GM21526 (cell line): ENCODE measurements at regions not wholly inside any gene's neighbourhood (a gene's known extent, or its start where the extent isn't known, plus 50 kb on each side); places are given as distances from the start of the nearest gene placed in this dataset.
"Not testable (repeated sequence)": the region's sequence is repeated elsewhere in the genome, so short reads cannot be mapped to it uniquely, and the experiment has no call there.

Experiments used
- ATAC-seq: cut with Tn5 transposase; IDR thresholded peaks from one replicate; pipeline ENCODE4 v1.9.1; 2021; ENCODE audit warnings: moderate library complexity; ENCODE audit not compliant: unreplicated experiment, low FRiP score

DNA sequence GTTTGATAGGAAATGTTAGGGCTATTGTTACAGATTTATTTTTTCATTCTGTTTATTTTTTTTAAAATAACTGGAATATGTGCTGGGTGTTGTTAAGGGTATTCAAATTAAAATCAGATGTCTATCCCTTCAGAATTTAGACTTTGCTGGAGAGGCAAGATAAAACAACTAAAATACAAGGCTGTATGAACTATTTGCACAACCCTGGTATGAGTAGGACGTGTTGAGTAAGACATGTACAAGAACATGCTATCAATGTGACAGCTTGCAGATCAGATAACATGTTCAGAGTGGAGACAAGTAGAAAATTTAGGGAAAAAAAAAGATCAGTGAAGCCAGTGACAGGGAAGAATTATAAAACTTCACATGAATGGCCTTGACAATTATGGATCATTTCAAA, 853.5 kb downstream of the METTL15 start:
- ATAC-seq = no peak

- ATAC-seq = no peak
These were observed 848.3 kb downstream of the METTL15 start for GRCh38 chr11:28956446-28956845.

- no peak for ATAC-seq
These were observed 843.0 kb downstream of the METTL15 start for GRCh38 chr11:28951191-28951590.

- no peak for ATAC-seq
These were observed 831.2 kb downstream of the METTL15 start for GRCh38 chr11:28939381-28939780.

- ATAC-seq = no peak
These were observed 829.9 kb downstream of the METTL15 start for GRCh38 chr11:28938091-28938490.

- ATAC-seq = no peak
These were observed 824.8 kb downstream of the METTL15 start for GRCh38 chr11:28932940-28933339.

DNA sequence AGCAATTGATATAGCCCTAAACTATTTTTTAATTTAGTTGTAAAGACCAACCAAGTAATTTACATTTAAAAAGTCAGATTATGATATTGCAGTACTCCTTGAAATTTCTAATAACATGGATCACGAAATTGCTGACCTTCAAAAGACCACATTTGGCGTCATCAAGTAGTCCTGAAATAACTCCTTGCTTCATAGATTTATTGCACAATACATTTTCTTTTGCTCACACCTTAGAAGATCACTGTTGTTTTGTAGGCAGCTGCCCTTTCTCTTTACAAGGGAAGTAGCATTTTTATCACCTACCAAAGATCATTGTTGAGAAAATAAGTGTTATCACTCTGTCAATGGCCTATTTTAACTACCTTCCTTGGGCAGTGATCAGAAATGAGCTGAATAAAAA, 815.8 kb downstream of the METTL15 start:
- ATAC-seq = no peak

- no peak for ATAC-seq
These were observed 814.3 kb downstream of the METTL15 start for GRCh38 chr11:28922386-28922981.

- no peak for ATAC-seq
These were observed 811.0 kb downstream of the METTL15 start for GRCh38 chr11:28919194-28919593.

DNA sequence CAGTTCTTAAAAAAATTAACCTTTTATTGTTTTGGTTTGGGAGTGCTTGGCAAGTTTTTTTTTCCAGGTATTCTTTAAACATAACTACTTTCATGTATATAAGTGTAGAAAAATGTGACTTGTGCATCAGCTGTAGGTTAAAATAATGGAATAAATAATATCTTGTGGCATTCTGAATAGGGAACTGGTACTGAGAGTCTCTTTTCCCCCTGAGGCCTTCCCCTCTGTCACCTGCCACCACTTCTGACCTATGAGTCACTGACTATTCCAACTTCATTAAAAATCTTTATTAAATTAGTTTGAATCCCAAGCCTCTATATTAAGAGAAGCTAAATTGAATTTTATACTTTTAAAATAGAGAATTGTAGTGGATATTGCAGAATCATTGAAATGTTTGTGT, 805.7 kb downstream of the METTL15 start:
- ATAC-seq = no peak

DNA sequence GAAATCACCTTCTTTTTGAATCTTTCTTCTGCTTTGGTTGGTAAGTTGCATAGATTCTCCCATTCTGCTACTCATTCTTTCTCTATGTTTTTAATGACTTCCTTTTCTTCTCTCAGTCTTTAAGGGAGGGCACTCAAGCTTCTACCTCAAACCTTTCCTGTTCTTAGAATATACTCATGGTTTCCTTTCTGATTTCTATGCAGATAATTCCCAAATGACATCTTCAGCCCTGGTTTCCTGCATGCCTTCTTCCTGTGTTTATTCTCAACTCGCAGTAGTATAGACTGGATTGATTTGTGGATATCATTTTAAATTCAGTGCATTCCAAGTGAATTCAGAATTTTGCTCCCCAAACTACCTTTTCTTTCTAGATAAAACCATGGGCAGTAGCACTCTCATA, 803.6 kb downstream of the METTL15 start:
- no peak for ATAC-seq

GRCh38 chr11:28910926-28911325, 802.7 kb downstream of the METTL15 start:
- no peak for ATAC-seq

DNA sequence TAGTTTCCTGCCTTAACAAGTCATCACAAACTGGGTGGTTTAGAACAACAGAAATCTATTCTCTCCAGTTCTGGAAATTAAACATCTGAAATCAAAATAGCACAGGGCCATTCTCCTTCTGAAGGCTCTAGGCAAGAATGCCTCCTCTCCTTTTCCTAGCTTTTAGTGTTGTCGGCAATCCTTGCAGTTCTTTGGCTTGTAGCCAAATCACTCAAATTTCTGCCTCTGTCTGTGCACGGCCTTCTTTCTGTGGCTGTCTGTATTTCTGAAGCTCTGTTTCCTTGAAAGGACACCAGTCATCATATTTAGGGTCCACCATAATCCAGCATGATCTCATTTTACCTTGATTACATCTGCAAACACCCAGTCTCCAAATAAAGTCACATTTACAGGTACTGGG, 795.5 kb downstream of the METTL15 start:
- no peak for ATAC-seq

DNA sequence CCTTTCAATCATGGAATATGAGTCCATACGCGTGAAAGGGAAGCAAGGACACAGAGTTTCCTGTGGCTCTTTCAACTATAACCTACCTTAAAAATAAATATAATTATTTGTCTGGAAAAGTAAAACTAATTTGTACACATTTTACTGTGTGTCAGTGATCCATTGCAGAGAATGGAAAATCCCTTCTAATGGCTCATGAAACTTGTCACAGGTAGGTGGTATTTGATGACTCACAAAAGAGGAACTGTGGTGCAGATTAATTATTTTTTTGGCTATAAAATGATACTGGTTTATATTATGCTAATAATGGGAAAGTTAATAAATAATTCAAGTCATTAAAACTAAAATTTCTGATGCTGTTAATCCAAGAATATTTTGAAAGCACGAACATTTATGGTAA, 792.2 kb downstream of the METTL15 start:
- no peak for ATAC-seq

DNA sequence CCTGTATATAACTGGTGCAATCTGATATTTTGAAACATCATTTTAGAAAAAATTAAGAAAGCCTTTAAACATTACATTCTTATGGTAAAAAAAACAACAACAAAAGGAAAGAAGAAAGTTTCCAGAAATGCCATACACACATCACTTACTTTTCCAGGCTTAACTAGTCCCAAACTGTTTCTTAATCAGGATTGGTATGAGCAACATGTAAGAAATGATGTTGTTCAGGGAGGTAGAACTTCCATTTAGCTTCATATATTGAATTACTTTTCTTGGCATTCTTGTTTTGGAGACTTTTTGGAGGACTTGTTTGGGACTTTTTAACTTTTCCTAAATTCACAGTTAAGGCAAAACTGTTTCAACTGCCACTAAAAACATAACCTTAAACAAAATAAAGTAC, 791.5 kb downstream of the METTL15 start:
- ATAC-seq = no peak

- ATAC-seq = not testable (repeated sequence)
These were observed 782.4 kb downstream of the METTL15 start for GRCh38 chr11:28890601-28891040.

DNA sequence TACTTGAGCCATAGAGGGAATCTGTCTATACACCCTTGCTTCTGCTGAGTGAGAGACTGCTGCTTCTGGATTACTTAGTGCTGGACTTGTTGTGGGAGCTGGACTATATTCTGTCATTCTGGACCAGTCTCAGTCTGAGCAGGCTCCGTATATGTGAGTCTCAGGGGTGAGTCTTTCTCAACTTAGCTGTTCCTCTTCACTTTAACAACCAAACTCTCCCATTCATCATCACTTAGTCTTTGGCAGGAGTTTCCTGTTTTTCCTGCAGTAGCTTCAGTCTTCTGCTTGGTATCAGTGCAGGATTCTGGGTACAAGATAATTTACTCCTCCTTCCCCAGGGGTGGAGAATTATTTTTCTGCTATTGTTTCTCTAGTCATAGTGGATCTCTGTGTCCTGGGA, 779.5 kb downstream of the METTL15 start:
- ATAC-seq = no peak

- ATAC-seq = no peak
These were observed 771.7 kb downstream of the METTL15 start for GRCh38 chr11:28879869-28880268.

- ATAC-seq = no peak
These were observed 769.8 kb downstream of the METTL15 start for GRCh38 chr11:28878025-28878424.

GRCh38 chr11:28877340-28877739, 769.2 kb downstream of the METTL15 start:
- ATAC-seq = no peak

DNA sequence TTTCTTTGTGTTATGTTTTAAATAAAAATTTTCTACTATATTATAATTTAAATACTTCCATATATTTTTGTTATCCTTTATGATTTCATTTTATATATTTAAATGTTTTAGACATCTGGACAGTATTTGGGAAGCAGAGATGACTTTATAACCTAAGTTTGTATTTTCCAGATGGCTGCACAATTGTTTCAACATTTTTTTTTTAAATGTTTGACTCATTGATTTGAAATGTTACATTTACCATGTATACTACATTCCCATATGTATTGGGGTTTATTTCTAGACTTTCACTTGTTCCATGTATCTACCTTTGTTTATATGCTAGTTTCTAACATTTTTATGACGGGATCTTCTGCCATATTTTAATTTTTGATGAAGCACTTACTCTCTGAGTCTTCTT, 766.5 kb downstream of the METTL15 start:
- ATAC-seq = no peak

GRCh38 chr11:28871090-28871489, 762.9 kb downstream of the METTL15 start:
- ATAC-seq = no peak

DNA sequence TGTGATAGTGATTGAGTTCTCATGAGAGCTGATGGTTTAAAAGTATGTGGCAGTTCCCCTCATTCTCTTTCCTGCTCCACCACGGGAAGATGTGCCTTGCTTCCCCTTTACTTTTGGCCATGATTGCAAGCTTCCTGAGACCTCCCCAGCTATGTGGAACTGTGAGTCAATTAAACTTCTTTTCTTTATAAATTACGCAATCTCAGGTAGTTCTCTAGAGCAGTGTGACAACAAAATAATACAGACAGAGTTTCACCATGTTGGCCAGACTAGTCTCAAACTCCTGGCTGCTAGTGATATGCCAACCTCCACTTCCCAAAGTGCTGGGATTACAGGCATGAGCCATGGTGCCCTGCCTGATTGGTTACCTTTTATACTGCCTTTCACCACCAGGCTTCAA, 755.2 kb downstream of the METTL15 start:
- ATAC-seq = no peak
